Mammary epithelial cell (primary cell): ENCODE measurements at regions not wholly inside any gene's neighbourhood (a gene's known extent, or its start where the extent isn't known, plus 50 kb on each side); places are given as distances from the start of the nearest gene placed in this dataset.

ENCODE experiments used
- CTCF ChIP-seq, 2 donors: IDR thresholded peaks in 1 of 2; conservative IDR thresholded peaks in 1 of 2; 2 replicates each; pipeline ENCODE4 v1.5.1; 2011 to 2012; ENCODE audit warnings: inconsistent platforms in 2 of 2, low read length in 2 of 2, mild to moderate bottlenecking in 2 of 2, control low read depth in 1 of 2, low read depth in 1 of 2; ENCODE audit not compliant: insufficient read depth in 1 of 2; ENCODE audit errors: extremely low read depth in 1 of 2
- EZH2 ChIP-seq: IDR thresholded peaks from 2 replicates; pipeline ENCODE4 v1.6.1; 2012; ENCODE audit warnings: low read length, inconsistent platforms, borderline replicate concordance

DNA sequence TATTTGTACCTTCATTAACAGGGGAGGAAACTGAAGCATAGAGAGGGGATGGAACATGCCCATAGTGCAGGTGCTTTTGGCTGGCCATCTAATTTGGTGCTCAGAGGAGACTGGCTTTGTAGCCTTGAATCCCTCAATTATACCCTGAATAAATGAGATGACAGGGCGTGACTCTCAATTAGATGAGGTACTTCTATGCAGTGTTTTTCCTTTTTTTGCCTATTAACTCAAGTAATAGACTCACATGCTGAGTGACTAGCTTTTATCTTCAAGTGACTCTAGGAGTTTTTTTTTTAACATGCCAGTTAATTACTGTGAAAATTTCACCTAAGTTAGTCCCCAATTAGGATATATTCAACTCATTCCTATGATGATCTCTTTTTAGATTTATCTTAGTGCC lies 243.7 kb downstream of the DACT1 start:
- no peak for TF ChIP-seq CTCF (conservative IDR thresholded peaks at IDR 0.05 in 1 of 2, IDR thresholded peaks at IDR 0.05 in 1 of 2; ENCODE audit: extremely low read depth in 1 of 2, insufficient read depth in 1 of 2, low read depth in 1 of 2, low read length in 2 of 2)
- TF ChIP-seq EZH2: no peak
